ENCODE measurements at regions not wholly inside any gene's neighbourhood (a gene's known extent, or its start where the extent isn't known, plus 50 kb on each side); places are given as distances from the start of the nearest gene placed in this dataset.

- Histone ChIP-seq H4K20me1 (ENCODE audit: control insufficient read depth, extremely low read depth, insufficient read depth, low read length) (no peaks in the 10 kb centered on the region), H3K36me3 (ENCODE audit: control insufficient read depth, insufficient read depth, low read length) (no peaks in the 10 kb centered on the region), H3K4me3 (replicated peaks in 1 of 4; ENCODE audit: control extremely low read depth in 1 of 4, insufficient read depth in 1 of 4, low read depth in 3 of 4, low read length in 4 of 4) (no peak overlapping the region), H3K9ac (ENCODE audit: insufficient read depth, low read length) (no peak overlapping the region), H3K9me3 (ENCODE audit: control insufficient read depth, insufficient read depth, low read depth, low read length) (no peaks in the 10 kb centered on the region), H2AFZ (ENCODE audit: low read length) (no peak overlapping the region), H3K27me3 (ENCODE audit: control insufficient read depth, insufficient read depth, low read length) (no peaks in the 10 kb centered on the region), H3K4me2 (ENCODE audit: extremely low read depth, insufficient read depth, low read length) (no peak overlapping the region), H3K27ac (ENCODE audit: insufficient read depth, low read length) (no peak overlapping the region), H3K79me2 (ENCODE audit: control insufficient read depth, insufficient read depth, low read length) (no peaks in the 10 kb centered on the region), H3K4me1 (ENCODE audit: control insufficient read depth, extremely low read depth, insufficient read depth, low read length) (no peaks in the 10 kb centered on the region)
- DNase-seq (ENCODE audit: low read depth in 2 of 2) = no peak
- no peak for TF ChIP-seq CTCF (conservative IDR thresholded peaks at IDR 0.05 in 1 of 2, IDR thresholded peaks at IDR 0.05 in 1 of 2; ENCODE audit: low read depth in 1 of 2, low read length in 2 of 2)
- TF ChIP-seq EZH2 (IDR thresholded peaks at IDR 0.05; ENCODE audit: low read length, missing control alignments) = no peak
Observed at GRCh38 chr2:15718944-15719323, 127.3 kb downstream of the DDX1 start.

- TF ChIP-seq EZH2 (IDR thresholded peaks at IDR 0.05; ENCODE audit: low read length, missing control alignments) = no peak
- no peak for TF ChIP-seq CTCF (conservative IDR thresholded peaks at IDR 0.05 in 1 of 2, IDR thresholded peaks at IDR 0.05 in 1 of 2; ENCODE audit: low read depth in 1 of 2, low read length in 2 of 2)
- H3K79me2 ChIP-seq (ENCODE audit: control insufficient read depth, insufficient read depth, low read length) = no peaks in the 10 kb centered on the region
- no peaks in the 10 kb centered on the region for H3K27me3 ChIP-seq (ENCODE audit: control insufficient read depth, insufficient read depth, low read length)
Observed at GRCh38 chr2:15719566-15720313, 128.1 kb downstream of the DDX1 start.

GRCh38 chr2:15720561-15721307, 129.1 kb downstream of the DDX1 start:
- H3K79me2 ChIP-seq (ENCODE audit: control insufficient read depth, insufficient read depth, low read length) = no peaks in the 10 kb centered on the region
- no peaks in the 10 kb centered on the region for H3K36me3 ChIP-seq (ENCODE audit: control insufficient read depth, insufficient read depth, low read length)
- H2AFZ ChIP-seq (ENCODE audit: low read length) = no peak overlapping the region
- H3K27me3 ChIP-seq (ENCODE audit: control insufficient read depth, insufficient read depth, low read length) = no peaks in the 10 kb centered on the region
- no peak overlapping the region for H3K27ac ChIP-seq (ENCODE audit: insufficient read depth, low read length)
- no peak for TF ChIP-seq EZH2 (IDR thresholded peaks at IDR 0.05; ENCODE audit: low read length, missing control alignments)
- TF ChIP-seq CTCF (conservative IDR thresholded peaks at IDR 0.05 in 1 of 2, IDR thresholded peaks at IDR 0.05 in 1 of 2; ENCODE audit: low read depth in 1 of 2, low read length in 2 of 2) = no peak
- H4K20me1 ChIP-seq (ENCODE audit: control insufficient read depth, extremely low read depth, insufficient read depth, low read length) = no peaks in the 10 kb centered on the region
- DNase-seq (ENCODE audit: low read depth in 2 of 2) = no peak
- H3K4me3 ChIP-seq (replicated peaks in 1 of 4; ENCODE audit: control extremely low read depth in 1 of 4, insufficient read depth in 1 of 4, low read depth in 3 of 4, low read length in 4 of 4) = no peak overlapping the region
- H3K9ac ChIP-seq (ENCODE audit: insufficient read depth, low read length) = no peak overlapping the region
- H3K4me2 ChIP-seq (ENCODE audit: extremely low read depth, insufficient read depth, low read length) = no peak overlapping the region
- no peaks in the 10 kb centered on the region for H3K4me1 ChIP-seq (ENCODE audit: control insufficient read depth, extremely low read depth, insufficient read depth, low read length)
- no peaks in the 10 kb centered on the region for H3K9me3 ChIP-seq (ENCODE audit: control insufficient read depth, insufficient read depth, low read depth, low read length)

More at GRCh38 chr2:15719566-15720313, 128.1 kb downstream of the DDX1 start:
- no peaks in the 10 kb centered on the region for H3K4me1 ChIP-seq (ENCODE audit: control insufficient read depth, extremely low read depth, insufficient read depth, low read length)
- H3K9me3 ChIP-seq (ENCODE audit: control insufficient read depth, insufficient read depth, low read depth, low read length) = no peaks in the 10 kb centered on the region
- no peaks in the 10 kb centered on the region for H4K20me1 ChIP-seq (ENCODE audit: control insufficient read depth, extremely low read depth, insufficient read depth, low read length)
- H2AFZ ChIP-seq (ENCODE audit: low read length) = no peak overlapping the region
- no peak overlapping the region for H3K27ac ChIP-seq (ENCODE audit: insufficient read depth, low read length)
- no peak overlapping the region for H3K4me3 ChIP-seq (replicated peaks in 1 of 4; ENCODE audit: control extremely low read depth in 1 of 4, insufficient read depth in 1 of 4, low read depth in 3 of 4, low read length in 4 of 4)
- H3K9ac ChIP-seq (ENCODE audit: insufficient read depth, low read length) = no peak overlapping the region
- H3K4me2 ChIP-seq (ENCODE audit: extremely low read depth, insufficient read depth, low read length) = no peak overlapping the region
- H3K36me3 ChIP-seq (ENCODE audit: control insufficient read depth, insufficient read depth, low read length) = no peaks in the 10 kb centered on the region
- no peak for DNase-seq (ENCODE audit: low read depth in 2 of 2)
